ENCODE measurements at regions not wholly inside any gene's neighbourhood (a gene's known extent, or its start where the extent isn't known, plus 50 kb on each side); places are given as distances from the start of the nearest gene placed in this dataset.

DNA sequence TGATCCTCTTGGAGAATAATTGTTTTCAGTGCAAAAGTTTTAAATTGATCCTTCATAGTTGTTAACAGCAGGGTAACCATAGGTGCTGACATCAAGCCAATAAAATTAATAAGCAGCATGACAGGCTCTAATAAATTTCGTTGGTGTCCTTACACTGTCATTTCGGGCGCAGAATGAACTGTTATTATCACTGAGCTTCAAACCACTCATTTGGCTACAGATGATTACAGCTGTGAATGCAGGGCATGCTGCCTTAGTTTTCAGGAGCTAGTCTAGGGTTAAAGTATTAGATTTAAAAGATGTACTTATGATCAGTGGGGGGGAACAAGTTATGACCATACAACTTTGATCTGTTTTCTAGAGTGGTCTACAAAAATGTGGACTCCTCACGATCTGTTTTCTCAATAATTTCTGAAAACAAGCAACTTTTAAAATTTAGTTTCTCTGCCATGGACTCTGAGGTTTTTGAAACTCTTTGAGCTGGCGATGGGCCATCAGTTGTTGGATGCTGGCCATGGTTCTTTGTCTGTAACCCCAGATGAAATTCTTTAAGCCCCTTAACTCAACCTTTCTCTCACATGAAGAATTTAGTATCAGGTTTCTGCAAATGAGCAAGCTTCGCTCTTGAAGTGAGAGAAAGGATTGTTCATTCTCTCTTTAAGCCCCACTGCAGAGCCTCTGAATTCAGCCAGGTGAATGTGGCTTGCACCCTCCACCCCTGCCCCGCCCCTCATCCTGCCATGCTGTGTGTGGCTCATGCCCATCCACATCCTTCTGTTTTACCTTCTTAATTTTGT, 99.1 kb upstream of the MTHFD1L start:
- H3K27ac ChIP-seq (ENCODE audit: insufficient read depth, low read depth, low read length): no peak overlapping the region
- intact Hi-C loops (cut with micrococcal nuclease) (loop anchor here (5.0 kb wide), 1 partner anchor 84 kb away; no protein-coding TSS in a partner anchor), dilution Hi-C loops (cut with MboI; ENCODE audit: extremely low pct_ligation_motif_present, low sequenced_read_pairs) (no loop called here)
- no TSS peak for BruUV-seq (replicated peaks)
- no peak overlapping the region for H3K9ac ChIP-seq (replicated peaks; ENCODE audit: extremely low read depth, insufficient read depth, low read length)
- H3K79me2 ChIP-seq (ENCODE audit: control insufficient read depth, insufficient read depth, low read length): no peaks in the 10 kb centered on the region
- no peak overlapping the region for H2AFZ ChIP-seq (ENCODE audit: low read depth, low read length)
- H3K4me2 ChIP-seq (ENCODE audit: insufficient read depth, low read length): no peak overlapping the region
- ChIA-PET CTCF (interaction anchor here (1.2 to 2.1 kb wide), 4 partner anchors 10 to 348 kb away, joined by 4 to 8 read pairs (median 6); no protein-coding TSS in a partner anchor), POLR2A (no interaction called here)
- H3K4me1 ChIP-seq (ENCODE audit: control insufficient read depth, extremely low read depth, insufficient read depth, low read length): peaks cover 13% of the 10 kb centered on the region
- H3K36me3 ChIP-seq (ENCODE audit: control insufficient read depth in 2 of 2, extremely low read depth in 1 of 2, insufficient read depth in 2 of 2, low read length in 2 of 2): no peaks in the 10 kb centered on the region
- H3K9me1 ChIP-seq (replicated peaks; ENCODE audit: control insufficient read depth, extremely low read depth, insufficient read depth, low read length): no peaks in the 10 kb centered on the region
- H3K27me3 ChIP-seq (ENCODE audit: control insufficient read depth in 2 of 2, insufficient read depth in 2 of 2, low read length in 2 of 2): no peaks in the 10 kb centered on the region
- FAIRE-seq (peak; percentile 67), DNase-seq (ENCODE audit: low read depth, low spot score) (peak; percentile 57)
- no peaks in the 10 kb centered on the region for H4K20me1 ChIP-seq (replicated peaks; ENCODE audit: control insufficient read depth, extremely low read depth, insufficient read depth, low read length)
- TF ChIP-seq GATA2 (IDR thresholded peaks at IDR 0.05; ENCODE audit: insufficient read depth, insufficient read length, low read depth, low read length): no peak
- TF ChIP-seq, protein P1, sequence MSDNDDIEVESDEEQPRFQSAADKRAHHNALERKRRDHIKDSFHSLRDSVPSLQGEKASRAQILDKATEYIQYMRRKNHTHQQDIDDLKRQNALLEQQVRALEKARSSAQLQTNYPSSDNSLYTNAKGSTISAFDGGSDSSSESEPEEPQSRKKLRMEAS (IDR thresholded peaks at IDR 0.05; ENCODE audit: insufficient read depth, insufficient read length): no peak
- no peak for TF ChIP-seq FOS (IDR thresholded peaks at IDR 0.05; ENCODE audit: borderline replicate concordance, insufficient read depth, low read length)
- TF ChIP-seq EZH2 (IDR thresholded peaks at IDR 0.05; ENCODE audit: borderline replicate concordance, low read depth, low read length, severe bottlenecking): no peak
- TF ChIP-seq POLR2AphosphoS5 (IDR thresholded peaks at IDR 0.05; ENCODE audit: insufficient read depth, low read depth, low read length): no peak
- no peak for TF ChIP-seq POLR2A (IDR thresholded peaks at IDR 0.05; ENCODE audit: low read depth, low read length)
- no peak for TF ChIP-seq MYC (IDR thresholded peaks at IDR 0.05; ENCODE audit: low read depth, low read length)
- TF ChIP-seq JUN (IDR thresholded peaks at IDR 0.05; ENCODE audit: borderline replicate concordance, insufficient read depth, insufficient read length, low read depth): no peak
- TF ChIP-seq CTCF (IDR thresholded peaks at IDR 0.05; ENCODE audit: extremely low read depth in 1 of 2, insufficient read depth in 1 of 2, low read depth in 1 of 2, low read length in 2 of 2): no peak
- H3K4me3 ChIP-seq (replicated peaks in 1 of 3; ENCODE audit: insufficient read depth in 1 of 3, low read depth in 1 of 3, low read length in 3 of 3): no peak overlapping the region
- H3K9me3 ChIP-seq (replicated peaks; ENCODE audit: control insufficient read depth, insufficient read depth, low read length): no peaks in the 10 kb centered on the region

Measured in endothelial cell of umbilical vein (primary cell).